Duodenal mucosa (tissue), 2 donors: ENCODE measurements at regions not wholly inside any gene's neighbourhood (a gene's known extent, or its start where the extent isn't known, plus 50 kb on each side); places are given as distances from the start of the nearest gene placed in this dataset.

Experiments used
- H3K27ac ChIP-seq: one replicate; pipeline ENCODE4 v1.7.0; 2013; ENCODE audit warnings: low read depth, low read length
- H3K27me3 ChIP-seq, 2 donors: one replicate each; pipeline ENCODE4 v1.7.0; 2013; ENCODE audit warnings: low read length in 2 of 2, control low read depth in 1 of 2; ENCODE audit not compliant: insufficient read depth in 2 of 2, control insufficient read depth in 1 of 2
- H3K36me3 ChIP-seq, 2 donors: one replicate each; pipeline ENCODE4 v1.7.0; 2013; ENCODE audit warnings: low read length in 2 of 2, control low read depth in 1 of 2; ENCODE audit not compliant: insufficient read depth in 2 of 2, control insufficient read depth in 1 of 2
- H3K4me1 ChIP-seq, 2 donors: one replicate each; pipeline ENCODE4 v1.7.0; 2013; ENCODE audit warnings: low read length in 2 of 2, control low read depth in 1 of 2; ENCODE audit not compliant: insufficient read depth in 2 of 2, control insufficient read depth in 1 of 2
- H3K4me3 ChIP-seq, 2 donors: one replicate each; pipeline ENCODE4 v1.7.0; 2013; ENCODE audit warnings: low read length in 2 of 2, low read depth in 1 of 2
- H3K9ac ChIP-seq, 2 donors: one replicate each; pipeline ENCODE4 v1.7.0; 2013; ENCODE audit warnings: low read length in 2 of 2, low read depth in 1 of 2
- H3K9me3 ChIP-seq, 2 donors: one replicate each; pipeline ENCODE4 v1.7.0; 2013; ENCODE audit warnings: low read length in 2 of 2, control low read depth in 1 of 2; ENCODE audit not compliant: control insufficient read depth in 1 of 2

- no peak overlapping the region for H3K4me3 ChIP-seq
Measured at GRCh38 chr4:125772680-125773079, 457.9 kb downstream of the FAT4 start.

GRCh38 chr4:125773502-125773901 lies 458.7 kb downstream of the FAT4 start:
- no peaks in the 10 kb centered on the region for H3K9me3 ChIP-seq
- H3K4me3 ChIP-seq: no peak overlapping the region
- H3K27me3 ChIP-seq: no peaks in the 10 kb centered on the region
- no peaks in the 10 kb centered on the region for H3K36me3 ChIP-seq
- no peak overlapping the region for H3K27ac ChIP-seq
- no peaks in the 10 kb centered on the region for H3K4me1 ChIP-seq
- H3K9ac ChIP-seq: no peak overlapping the region

More at GRCh38 chr4:125772680-125773079, 457.9 kb downstream of the FAT4 start:
- no peaks in the 10 kb centered on the region for H3K4me1 ChIP-seq
- no peaks in the 10 kb centered on the region for H3K9me3 ChIP-seq
- H3K27me3 ChIP-seq: no peaks in the 10 kb centered on the region
- no peaks in the 10 kb centered on the region for H3K36me3 ChIP-seq
- H3K27ac ChIP-seq: no peak overlapping the region
- no peak overlapping the region for H3K9ac ChIP-seq

GRCh38 chr4:125773931-125774330 lies 459.2 kb downstream of the FAT4 start:
- H3K9ac ChIP-seq: no peak overlapping the region
- H3K27me3 ChIP-seq: no peaks in the 10 kb centered on the region
- no peak overlapping the region for H3K27ac ChIP-seq
- no peaks in the 10 kb centered on the region for H3K4me1 ChIP-seq
- H3K36me3 ChIP-seq: no peaks in the 10 kb centered on the region
- H3K9me3 ChIP-seq: no peaks in the 10 kb centered on the region
- H3K4me3 ChIP-seq: no peak overlapping the region

GRCh38 chr4:125776146-125776545 lies 461.4 kb downstream of the FAT4 start:
- H3K9me3 ChIP-seq: no peaks in the 10 kb centered on the region
- no peak overlapping the region for H3K27ac ChIP-seq
- no peak overlapping the region for H3K4me3 ChIP-seq
- H3K9ac ChIP-seq: no peak overlapping the region
- no peaks in the 10 kb centered on the region for H3K4me1 ChIP-seq
- no peaks in the 10 kb centered on the region for H3K27me3 ChIP-seq
- H3K36me3 ChIP-seq: no peaks in the 10 kb centered on the region

GRCh38 chr4:125780164-125780563 lies 465.4 kb downstream of the FAT4 start:
- Histone ChIP-seq H3K4me1 (no peaks in the 10 kb centered on the region), H3K27ac (no peak overlapping the region), H3K9me3 (no peaks in the 10 kb centered on the region), H3K4me3 (no peak overlapping the region), H3K27me3 (no peaks in the 10 kb centered on the region), H3K9ac (no peak overlapping the region), H3K36me3 (no peaks in the 10 kb centered on the region)

GRCh38 chr4:125780747-125781146 lies 466.0 kb downstream of the FAT4 start:
- Histone ChIP-seq H3K36me3 (no peaks in the 10 kb centered on the region), H3K4me3 (no peak overlapping the region), H3K4me1 (no peaks in the 10 kb centered on the region), H3K9ac (no peak overlapping the region), H3K27me3 (no peaks in the 10 kb centered on the region), H3K27ac (no peak overlapping the region), H3K9me3 (no peaks in the 10 kb centered on the region)

- H3K4me3 ChIP-seq: no peak overlapping the region
- H3K9ac ChIP-seq: no peak overlapping the region
- no peaks in the 10 kb centered on the region for H3K4me1 ChIP-seq
- no peaks in the 10 kb centered on the region for H3K36me3 ChIP-seq
- H3K27ac ChIP-seq: no peak overlapping the region
- H3K9me3 ChIP-seq: no peaks in the 10 kb centered on the region
- no peaks in the 10 kb centered on the region for H3K27me3 ChIP-seq
Measured at GRCh38 chr4:125781651-125782050, 466.9 kb downstream of the FAT4 start.

GRCh38 chr4:125784741-125785140 lies 470.0 kb downstream of the FAT4 start:
- H3K9me3 ChIP-seq: no peaks in the 10 kb centered on the region
- no peak overlapping the region for H3K4me3 ChIP-seq

GRCh38 chr4:125787707-125788106 lies 473.0 kb downstream of the FAT4 start:
- H3K9me3 ChIP-seq: no peaks in the 10 kb centered on the region
- no peaks in the 10 kb centered on the region for H3K36me3 ChIP-seq
- H3K9ac ChIP-seq: no peak overlapping the region
- H3K27ac ChIP-seq: no peak overlapping the region
- no peaks in the 10 kb centered on the region for H3K4me1 ChIP-seq
- H3K4me3 ChIP-seq: no peak overlapping the region
- no peaks in the 10 kb centered on the region for H3K27me3 ChIP-seq

More at GRCh38 chr4:125784741-125785140, 470.0 kb downstream of the FAT4 start:
- Histone ChIP-seq H3K27me3 (no peaks in the 10 kb centered on the region), H3K36me3 (no peaks in the 10 kb centered on the region), H3K4me1 (no peaks in the 10 kb centered on the region), H3K9ac (no peak overlapping the region), H3K27ac (no peak overlapping the region)

- no peak overlapping the region for H3K4me3 ChIP-seq
- no peaks in the 10 kb centered on the region for H3K36me3 ChIP-seq
- no peaks in the 10 kb centered on the region for H3K4me1 ChIP-seq
- H3K27ac ChIP-seq: no peak overlapping the region
- H3K9ac ChIP-seq: no peak overlapping the region
- no peaks in the 10 kb centered on the region for H3K27me3 ChIP-seq
- no peaks in the 10 kb centered on the region for H3K9me3 ChIP-seq
Measured at GRCh38 chr4:125789023-125789422, 474.3 kb downstream of the FAT4 start.

- no peak overlapping the region for H3K9ac ChIP-seq
- no peaks in the 10 kb centered on the region for H3K9me3 ChIP-seq
Measured at GRCh38 chr4:125791896-125792295, 477.1 kb downstream of the FAT4 start.

More at GRCh38 chr4:125791896-125792295, 477.1 kb downstream of the FAT4 start:
- H3K4me1 ChIP-seq: no peaks in the 10 kb centered on the region
- no peaks in the 10 kb centered on the region for H3K36me3 ChIP-seq
- no peaks in the 10 kb centered on the region for H3K27me3 ChIP-seq
- H3K4me3 ChIP-seq: no peak overlapping the region
- H3K27ac ChIP-seq: no peak overlapping the region
